NCI-H146 treated with DMSO at 0.1 percent for 48 hours (cell line): ENCODE measurements at regions not wholly inside any gene's neighbourhood (a gene's known extent, or its start where the extent isn't known, plus 50 kb on each side); places are given as distances from the start of the nearest gene placed in this dataset.
"Not testable (repeated sequence)": the region's sequence is repeated elsewhere in the genome, so short reads cannot be mapped to it uniquely, and the experiment has no call there.

Experiments
- DNase-seq: peaks from one replicate; lab custom pipeline; 2025; ENCODE audit not compliant: unreplicated experiment; lab: John Stamatoyannopoulos, UW

DNA sequence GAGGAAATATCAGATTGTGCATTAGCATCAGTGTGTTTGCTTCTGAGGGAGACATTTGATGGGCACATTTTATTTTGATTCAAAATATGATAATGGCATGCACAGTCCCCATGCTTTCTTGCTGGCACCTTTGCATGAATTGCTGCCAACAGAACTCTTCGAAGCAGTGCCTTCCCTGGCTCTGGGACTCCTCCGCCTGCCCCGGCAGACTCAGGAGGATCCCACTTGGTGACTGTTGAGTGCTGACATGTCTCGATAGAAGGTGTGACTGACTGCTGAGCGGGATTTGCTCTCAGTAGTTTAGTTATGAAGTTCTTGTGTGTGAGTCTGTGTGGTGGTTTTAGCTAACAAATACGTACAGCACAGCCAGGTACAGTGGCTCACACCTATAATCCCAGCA, 239.7 kb downstream of the FGF9 start:
- no peak for DNase-seq

DNA sequence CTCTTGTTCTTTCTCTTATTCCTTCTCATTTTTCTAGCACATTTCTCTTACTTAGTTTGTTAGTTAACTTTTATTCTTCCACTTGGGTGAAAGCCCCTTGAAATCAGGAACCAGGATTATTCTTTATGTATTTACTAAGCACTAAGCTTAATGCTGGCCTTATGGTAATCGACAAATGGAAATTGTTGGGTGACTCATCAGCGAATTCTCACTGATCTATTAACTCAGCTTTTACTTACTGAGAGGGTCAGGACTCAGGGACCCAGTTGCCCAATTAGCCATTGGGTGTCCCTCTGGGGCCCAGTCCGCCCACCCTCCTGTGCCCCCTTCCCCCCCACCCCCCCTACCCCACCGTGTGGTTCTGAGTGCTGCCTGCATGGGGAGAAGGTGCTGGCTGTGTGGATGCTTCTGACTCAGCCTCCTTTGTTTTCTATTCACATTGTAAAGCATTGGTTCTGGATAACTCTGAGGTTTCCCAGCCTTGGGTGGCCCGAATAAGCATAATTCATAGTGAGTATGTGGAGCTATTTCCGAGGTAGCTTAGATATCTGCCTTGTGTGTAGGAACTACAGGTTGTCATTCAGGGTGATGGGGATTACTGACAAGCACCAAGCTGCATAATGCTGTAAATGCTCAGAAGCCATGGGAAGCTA, 240.9 kb downstream of the FGF9 start:
- no peak for DNase-seq

DNA sequence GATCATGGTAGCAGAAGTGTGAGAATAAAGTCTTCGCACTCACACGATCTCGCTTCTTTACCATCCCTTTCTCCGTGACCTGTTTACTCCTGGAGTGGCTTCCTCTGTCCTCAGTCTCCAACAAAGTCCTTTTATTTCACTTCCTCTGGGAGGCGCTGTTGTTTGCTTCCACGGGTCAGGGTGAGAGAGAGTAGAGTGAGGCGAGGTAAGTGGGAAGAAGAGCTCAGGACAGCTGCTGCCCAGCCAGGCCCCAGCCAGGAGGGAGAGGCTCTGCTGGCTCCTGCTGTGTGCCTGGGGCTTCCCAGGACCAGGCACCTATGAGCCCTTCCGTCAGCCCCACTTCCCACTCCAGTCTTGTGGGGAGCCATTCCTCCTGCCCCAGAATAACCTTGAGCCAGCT, 242.1 kb downstream of the FGF9 start:
- no peak for DNase-seq

DNA sequence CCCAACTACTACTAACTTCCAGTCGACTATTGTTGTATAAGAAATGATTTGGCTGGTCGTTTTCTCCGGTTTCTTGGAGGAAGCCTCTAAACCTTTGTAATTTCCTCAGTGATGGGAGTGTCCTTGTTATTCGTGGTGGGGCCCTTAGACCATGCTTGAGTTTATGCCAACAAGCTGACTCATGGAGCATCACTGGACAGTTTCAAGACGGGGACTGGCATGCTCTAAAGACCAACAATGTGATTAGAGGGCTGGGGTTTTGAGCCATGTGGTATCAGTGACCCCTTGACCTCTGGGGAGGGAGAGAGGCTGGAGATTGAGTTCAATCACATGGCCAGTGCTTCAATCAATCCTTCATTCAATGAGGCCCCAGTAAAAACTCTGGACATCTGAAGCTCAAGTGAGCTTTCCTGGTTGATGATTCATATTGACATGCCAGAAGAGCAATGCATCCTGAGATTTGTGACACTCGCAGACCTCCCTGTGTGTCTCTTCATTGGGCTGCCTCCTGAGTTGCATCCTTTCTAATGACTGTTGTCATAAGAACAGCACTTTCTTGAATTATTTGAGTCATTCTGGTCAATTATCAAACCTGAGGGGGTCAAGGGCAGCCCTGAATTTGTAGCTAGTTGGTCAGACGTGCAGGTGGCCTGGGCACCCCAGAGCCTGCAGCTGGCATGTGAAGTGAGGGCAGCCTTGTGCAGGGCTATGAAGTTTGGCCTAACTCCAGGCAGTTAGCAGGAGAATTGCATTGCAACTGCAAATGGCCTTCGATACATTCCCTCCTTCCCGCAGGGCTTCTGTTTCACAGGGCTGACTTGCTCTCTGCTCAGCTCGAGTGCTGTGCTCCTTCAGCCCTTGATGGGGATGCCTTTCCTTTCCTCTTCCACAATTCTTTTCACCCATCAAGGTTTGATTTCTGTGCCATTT, 246.5 kb downstream of the FGF9 start:
- DNase-seq: no peak

DNA sequence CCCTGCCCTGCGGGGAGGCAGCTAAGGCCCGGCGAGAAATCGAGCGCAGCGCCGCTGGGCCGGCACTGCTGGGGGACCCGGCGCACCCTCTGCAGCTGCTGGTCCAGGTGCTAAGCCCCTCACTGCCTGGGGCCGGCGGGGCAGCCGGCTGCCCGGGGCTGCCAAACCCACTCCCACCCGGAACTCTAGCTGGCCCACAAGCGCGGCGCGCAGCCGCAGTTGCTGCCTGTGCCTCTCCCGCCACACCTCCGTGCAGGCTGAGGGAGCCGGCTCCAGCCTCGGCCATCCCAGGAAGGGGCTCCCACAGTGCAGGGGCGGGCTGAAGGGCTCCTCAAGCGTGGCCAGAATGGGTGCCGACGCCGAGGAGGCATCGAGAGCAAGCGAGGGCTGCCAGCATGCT, 249.9 kb downstream of the FGF9 start:
- DNase-seq: not testable (repeated sequence)

DNA sequence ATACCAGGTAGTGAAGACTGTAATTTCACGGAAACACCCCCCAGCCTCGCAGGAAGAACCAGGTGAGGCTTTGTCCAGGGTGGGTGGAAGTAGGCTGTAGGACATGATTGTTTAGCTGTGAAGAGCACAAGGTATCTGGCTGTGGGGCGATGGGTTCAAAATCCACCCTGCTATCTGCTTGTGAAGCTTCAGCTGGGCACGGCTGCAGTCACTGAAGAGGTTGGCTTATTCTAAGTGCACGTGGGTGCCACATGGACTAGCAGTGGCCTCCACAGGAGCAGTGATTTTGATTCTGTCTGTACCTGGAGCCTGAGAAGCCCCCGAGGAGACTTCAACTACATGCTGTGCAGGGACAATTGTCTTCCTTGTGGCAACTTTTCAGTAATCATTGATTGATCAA, 254.1 kb downstream of the FGF9 start:
- no peak for DNase-seq

DNA sequence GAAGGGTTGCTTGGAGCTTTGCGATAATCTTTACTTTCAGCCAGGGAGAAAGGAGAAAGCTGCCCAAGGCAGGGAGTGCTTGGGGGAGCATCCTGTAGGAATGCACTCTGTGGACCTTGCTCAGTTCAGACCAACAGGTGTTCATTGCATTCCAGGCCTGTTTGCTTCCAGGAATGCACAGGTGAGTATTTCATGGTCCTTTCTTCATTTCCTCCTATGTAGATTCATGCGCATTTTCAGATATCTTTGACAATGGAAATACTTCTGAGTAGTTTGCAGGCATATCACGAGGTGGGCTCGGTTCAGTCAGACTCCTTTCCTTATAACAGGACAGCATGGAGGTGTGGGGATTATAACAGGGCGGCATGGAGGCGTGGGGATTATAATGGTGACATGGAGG, 254.8 kb downstream of the FGF9 start:
- DNase-seq: no peak

DNA sequence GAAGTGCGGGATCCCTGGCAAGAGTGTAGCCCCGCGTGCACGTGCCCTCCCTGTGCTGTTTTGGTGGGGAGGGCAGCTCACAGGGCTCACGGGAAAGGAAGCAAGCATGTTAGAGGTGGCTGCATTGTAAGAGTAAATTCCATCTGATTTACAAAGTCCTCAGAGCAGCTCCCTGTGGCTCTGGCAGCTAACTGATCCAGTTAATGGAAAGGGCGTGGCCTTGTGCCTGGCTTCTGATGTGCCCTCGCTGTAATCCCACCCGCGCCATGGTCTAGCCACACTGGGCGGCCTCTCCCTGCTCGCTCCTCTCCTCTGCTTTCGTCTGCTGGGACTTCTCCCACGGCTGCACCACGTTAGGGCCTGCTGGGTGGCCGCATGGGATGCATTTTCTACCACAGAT, 258.5 kb downstream of the FGF9 start:
- no peak for DNase-seq

DNA sequence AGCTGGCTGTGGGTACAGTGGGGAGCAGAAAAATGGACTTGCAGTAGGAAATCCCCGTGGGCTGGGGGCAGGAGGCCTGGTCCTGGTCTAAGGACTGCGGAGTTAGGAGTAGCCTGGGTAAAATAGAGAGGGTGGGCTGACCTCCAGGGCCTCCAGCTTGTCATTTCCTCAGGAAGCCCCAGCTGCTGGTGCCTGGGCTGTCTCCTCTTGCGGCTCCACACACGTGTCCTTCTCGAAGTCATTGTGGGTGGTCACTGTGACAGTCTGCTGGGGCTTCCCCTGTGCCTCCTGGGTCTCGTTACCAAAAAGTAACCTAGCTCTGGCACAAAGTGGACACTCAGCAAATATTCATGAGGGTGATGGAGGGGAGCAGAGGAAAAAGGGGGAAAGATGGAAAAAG, 259.7 kb downstream of the FGF9 start:
- DNase-seq: no peak

DNA sequence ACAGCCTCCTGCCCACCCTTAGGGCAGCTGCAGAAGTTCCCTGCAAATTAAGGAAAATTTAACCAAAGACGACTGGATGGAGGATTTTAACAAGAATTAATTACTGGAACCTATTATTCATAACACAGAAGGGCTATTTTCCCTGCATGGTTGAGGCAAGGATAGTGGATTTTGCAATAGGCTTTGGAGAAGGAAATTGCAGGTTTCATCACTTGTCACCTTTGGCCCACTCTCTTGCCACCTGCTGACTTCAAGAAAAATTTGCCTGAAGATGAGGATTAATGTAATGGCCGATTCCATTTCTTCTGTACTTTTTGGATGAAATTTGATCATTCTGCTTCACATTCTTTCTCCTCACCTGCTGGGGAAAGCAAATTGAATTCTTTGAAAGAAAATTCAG, 261.7 kb downstream of the FGF9 start:
- DNase-seq: no peak

DNA sequence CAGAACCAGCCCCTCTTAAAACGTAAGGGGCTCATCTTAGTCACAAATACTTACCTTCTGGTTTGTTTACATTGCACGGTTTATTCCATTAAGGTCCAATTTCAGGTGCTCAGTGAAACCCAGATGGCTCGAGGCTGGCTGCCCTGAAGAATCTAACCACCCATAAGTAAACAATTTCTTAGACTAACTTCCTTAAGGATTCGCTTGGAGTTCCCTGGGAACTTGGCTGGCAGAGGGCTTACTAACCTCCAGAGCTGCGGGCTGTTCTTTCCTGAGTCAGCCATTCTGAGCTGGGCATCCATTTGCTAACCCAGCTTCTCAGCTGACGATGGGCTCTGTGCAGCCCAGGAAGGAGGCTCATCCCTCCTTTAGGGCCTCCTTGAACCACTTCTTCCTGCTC, 262.1 kb downstream of the FGF9 start:
- no peak for DNase-seq

DNA sequence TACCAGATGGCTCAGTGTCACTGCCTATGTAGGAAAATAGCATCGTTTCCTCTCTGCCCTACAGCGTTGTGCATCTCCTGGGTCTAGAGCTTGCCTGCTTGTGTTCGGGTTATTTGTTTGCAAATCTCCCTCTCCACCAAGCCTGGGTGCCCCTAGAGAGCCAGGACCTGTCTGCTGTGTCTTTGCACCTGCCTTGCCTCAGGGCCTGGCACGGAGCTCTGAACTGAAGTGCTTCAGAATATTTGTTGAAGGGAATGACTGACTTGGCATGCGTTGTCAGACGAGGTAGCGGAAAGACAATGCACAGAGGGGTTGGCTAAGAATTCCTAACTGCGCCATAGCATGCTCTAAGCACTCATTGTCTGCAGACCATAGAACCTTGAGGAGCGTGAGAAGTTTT, 263.4 kb downstream of the FGF9 start:
- no peak for DNase-seq

DNA sequence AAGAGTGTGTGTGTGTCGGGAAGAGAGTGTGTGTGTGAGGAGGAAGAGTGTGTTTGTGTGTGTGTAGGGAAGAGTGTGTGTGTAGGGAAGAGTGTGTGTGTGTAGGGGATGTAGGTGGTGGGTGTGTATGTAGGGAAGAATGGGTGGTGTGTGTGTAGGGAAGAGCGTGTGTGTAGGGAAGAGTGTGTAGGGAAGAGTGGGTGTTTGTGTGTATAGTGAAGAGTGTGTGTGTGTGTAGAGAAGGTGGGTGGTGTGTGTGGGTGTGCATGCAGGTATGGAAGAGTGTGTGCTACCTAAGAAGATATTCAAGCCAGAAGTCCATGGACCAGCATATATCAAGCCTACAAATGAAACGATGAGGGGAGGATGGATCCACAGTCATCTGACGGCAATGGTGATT, 265.8 kb downstream of the FGF9 start:
- DNase-seq: no peak

DNA sequence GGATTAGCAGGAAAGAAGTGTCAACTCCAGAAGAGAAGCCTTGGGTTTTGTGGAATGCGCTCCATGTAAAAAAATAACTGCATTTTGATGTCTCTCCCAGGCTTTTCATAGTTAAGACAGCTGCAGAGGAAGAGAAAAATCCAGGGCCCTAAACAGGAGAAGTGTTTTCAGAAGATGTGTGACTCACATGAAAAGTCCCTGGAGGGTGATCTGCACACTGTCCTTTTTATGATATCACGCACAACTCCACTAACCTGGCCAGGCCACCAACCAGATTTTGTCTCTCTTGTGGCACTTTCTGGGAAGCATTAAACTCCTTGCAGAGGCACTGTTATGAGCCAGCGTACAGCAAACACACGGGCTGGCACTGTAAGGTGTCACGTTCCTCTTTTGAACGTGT, 267.3 kb downstream of the FGF9 start:
- DNase-seq: no peak

DNA sequence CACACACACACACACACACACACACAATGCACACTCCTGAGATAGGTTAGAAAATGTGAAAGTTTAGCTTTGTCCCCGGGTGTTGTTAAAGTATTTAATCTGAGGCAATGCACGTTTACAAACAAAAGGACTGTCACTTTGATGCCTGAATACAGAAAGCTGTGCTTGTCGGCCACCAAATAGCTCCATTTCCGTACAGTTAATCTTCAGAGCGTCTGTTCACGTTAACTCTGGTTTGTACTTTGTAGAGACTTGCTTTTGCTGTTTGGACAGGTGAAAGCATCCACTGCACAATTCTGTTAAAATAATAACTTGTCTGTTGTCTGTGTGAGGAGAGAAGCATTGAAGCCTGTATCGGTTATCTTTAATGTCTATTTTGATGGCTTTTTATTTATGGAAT, 267.8 kb downstream of the FGF9 start:
- DNase-seq: no peak

DNA sequence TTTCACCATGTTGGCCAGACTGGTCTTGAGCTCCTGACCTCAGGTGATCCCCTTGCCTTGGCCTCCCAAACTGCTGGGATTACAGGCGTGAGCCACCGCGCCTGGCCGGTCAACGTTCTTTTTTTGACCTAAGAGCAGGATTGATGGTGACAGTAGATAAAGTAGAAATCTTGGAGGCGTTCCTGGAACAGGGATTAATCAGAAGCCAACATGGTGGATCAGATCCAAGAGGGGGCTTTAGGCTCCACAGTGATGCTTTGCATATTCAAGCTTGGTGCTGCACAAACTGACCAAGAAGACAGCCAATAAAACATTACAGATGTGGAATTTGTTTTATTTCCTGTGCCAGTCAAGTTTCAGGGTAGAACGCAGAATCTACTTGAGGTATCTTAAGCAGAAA, 271.2 kb downstream of the FGF9 start:
- no peak for DNase-seq

DNA sequence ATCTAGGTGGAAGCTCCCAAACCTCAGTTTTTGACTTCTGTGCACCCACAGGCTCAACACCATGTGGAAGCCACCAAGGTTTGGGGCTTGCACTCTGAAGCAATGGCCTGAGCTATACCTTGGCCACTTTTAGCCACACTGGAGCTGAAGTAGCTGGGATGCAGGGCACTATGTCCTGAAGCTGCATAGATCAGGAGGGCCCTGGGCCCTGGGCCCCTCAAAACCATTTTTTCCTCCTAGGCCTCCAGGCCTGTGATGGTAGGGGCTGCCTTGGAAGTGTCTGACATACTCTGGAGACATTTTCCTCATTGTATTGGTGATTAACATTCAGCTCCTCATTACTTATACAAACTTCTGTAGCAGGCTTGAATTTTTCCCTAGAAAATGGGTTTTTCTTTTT, 273.7 kb downstream of the FGF9 start:
- no peak for DNase-seq

DNA sequence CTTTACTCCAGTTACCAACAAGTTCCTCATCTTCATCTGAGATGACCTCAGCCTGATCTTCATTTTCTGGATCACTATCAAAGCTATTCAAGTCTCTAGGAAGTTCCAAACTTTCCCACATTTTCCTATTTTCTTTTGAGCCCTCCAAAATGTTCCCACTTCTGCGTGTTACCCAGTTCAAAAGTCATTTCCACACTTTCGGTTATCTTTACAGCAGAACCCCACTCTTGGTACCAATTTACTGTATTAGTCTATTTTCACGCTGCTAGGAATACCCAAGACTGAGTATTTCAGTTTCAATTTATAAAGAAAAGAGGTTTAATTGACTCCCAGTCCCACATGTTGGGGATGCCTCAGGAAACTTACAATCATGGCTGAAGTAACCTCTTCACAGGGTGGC, 274.3 kb downstream of the FGF9 start:
- no peak for DNase-seq

DNA sequence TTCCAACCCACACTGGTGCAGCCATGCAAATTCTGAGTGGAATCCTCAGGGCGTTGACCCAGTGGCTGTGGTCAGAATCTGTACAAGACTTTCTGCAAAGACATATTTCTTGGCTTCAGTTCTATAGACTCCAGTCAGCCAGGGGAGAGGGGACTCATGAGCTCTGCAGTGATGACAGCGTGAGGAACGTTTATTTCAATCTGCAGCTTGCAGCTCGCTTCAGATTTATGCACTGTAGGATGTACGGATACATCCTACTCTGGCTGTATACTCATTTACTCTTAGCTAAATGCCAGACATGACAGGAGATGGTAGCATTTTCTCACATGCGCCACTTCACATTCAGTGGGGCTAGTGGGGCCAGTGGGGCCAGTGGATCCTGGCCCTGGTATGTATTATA, 276.1 kb downstream of the FGF9 start:
- DNase-seq: no peak

DNA sequence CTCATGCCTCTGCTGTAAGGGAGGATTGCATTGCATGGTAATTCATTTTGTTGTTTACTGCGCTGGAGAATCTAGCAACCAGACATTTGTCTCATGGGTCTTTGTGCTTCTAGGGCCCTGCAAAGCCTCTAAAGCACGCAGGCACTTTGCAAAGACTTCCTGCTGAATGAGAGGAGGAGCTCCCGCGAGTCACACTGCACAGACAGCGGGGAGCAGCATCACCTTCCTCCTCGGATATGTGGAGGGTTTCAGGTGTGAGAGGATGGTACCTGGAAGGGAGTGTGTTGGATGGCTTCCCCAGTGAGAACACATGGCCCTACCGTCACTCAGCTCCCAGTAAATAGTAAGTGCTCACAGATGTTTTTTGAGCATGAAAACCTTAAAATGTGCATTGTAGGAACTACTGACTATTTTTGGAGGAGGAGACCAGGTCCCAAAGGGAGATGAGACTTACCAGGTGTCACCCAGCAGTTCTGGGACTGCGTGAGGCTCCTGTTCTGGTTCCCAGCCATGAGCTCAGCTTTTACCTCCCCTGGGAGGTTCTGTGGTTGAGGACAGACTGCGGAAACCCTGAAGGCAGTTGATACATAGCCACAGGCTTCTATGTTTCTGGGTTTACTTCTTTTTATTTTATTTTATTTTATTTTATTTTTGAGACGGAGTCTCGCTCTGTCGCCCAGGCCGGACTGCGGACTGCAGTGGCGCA, 278.0 kb downstream of the FGF9 start:
- no peak for DNase-seq

DNA sequence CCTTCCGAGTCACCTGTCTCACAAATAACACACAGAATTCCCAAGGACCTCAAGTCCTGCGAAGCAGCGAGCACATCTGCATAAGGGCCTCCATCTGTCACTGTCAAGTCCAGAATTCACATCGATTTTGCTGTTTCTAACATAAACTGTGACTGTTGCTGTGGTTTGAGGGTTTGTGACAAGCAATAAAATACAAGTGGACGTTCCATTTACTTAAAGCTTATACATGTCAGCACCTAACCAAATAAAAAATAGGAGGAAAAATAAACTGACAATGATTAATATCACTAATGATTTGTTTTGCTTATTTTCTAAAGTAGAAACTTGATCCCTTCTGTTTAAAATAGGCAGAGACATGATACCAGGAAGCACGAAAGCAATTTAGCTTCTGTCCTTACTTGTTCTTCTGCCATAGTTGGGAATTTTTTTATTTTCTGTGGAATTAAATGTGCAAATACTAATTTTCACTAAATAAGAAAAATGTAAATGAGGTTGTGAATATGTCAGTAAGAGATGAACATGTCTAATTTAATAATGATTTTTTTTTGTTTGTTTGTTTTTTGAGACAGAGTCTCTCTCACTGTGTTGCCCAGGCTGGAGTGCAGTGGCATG, 279.1 kb downstream of the FGF9 start:
- no peak for DNase-seq

DNA sequence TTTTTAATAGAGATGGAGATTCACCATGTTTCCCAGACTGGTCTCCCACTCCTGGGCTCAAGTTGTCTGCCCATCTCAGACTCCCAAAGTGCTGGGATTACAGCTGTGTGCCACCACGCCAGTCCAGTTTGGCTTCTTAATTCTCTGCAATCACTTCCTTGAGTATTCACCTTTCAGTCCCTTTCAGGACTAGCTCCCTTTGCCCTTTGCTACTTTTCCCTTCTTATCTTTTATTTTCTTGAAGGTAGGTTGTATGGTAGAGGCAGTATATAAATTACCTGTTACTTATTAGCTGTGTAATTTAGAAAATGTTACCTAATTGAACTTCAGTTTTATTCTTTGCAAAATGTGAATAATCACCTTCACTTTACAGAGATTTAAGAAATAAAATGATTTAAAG, 285.8 kb downstream of the FGF9 start:
- no peak for DNase-seq
